Keratinocyte (primary cell): ENCODE measurements at regions not wholly inside any gene's neighbourhood (a gene's known extent, or its start where the extent isn't known, plus 50 kb on each side); places are given as distances from the start of the nearest gene placed in this dataset.

Experiments
- CTCF ChIP-seq, 3 experiments: IDR thresholded peaks in 1 of 3; conservative IDR thresholded peaks in 1 of 3; optimal IDR thresholded peaks in 1 of 3; 2 replicates in 2 of 3; 3 replicates in 1 of 3; pipeline versions ENCODE3 to v1.5.1; 2011; ENCODE audit warnings: low read length in 3 of 3, mild to moderate bottlenecking in 3 of 3, moderate library complexity in 2 of 3, control low read depth in 1 of 3, inconsistent platforms in 1 of 3; ENCODE audit not compliant: insufficient read depth in 2 of 3; ENCODE audit errors: extremely low read depth in 1 of 3
- EZH2 ChIP-seq: IDR thresholded peaks from one replicate; pipeline ENCODE4 v1.6.1; 2012; ENCODE audit warnings: inconsistent platforms, mild to moderate bottlenecking, low read length, moderate library complexity

- TF ChIP-seq CTCF (optimal IDR thresholded peaks at IDR 0.05 in 1 of 3, IDR thresholded peaks at IDR 0.05 in 1 of 3, conservative IDR thresholded peaks at IDR 0.05 in 1 of 3; ENCODE audit: extremely low read depth in 1 of 3, insufficient read depth in 2 of 3, low read length in 3 of 3) (no peak), EZH2 (no peak)
Observed at GRCh38 chr5:13317654-13318053, 626.8 kb downstream of the DNAH5 start.
